GM12878 (cell line): ENCODE measurements at regions not wholly inside any gene's neighbourhood (a gene's known extent, or its start where the extent isn't known, plus 50 kb on each side); places are given as distances from the start of the nearest gene placed in this dataset.

ENCODE experiments used
- ATAC-seq: fragments of 200-7000 bp; cut with Tn5 transposase; 3 replicates; pipeline ENCODE4 v1.9.1; 2020; ENCODE audit warnings: mild to moderate bottlenecking, moderate library complexity
- BruUV-seq: library from RNA; stranded (reverse); fragments of 400-500 nt; replicated peaks from 2 replicates; lab custom pipeline; 2021; lab: Mats Ljungman, UMichigan
- CTCF ChIA-PET: fragments of 300-600 bp; sonication (Branson Sonifier 250); formaldehyde crosslinking; extraction: SDS; loops from one replicate; lab custom pipeline; 2021; ENCODE audit warnings: inconsistent platforms; lab: Yijun Ruan, JAX
- POLR2A ChIA-PET: fragments of 350-600 bp; formaldehyde crosslinking; extraction: SDS; loops from one replicate; lab custom pipeline; 2021; ENCODE audit warnings: inconsistent platforms; lab: Charles Lee
- RAD21 ChIA-PET: fragments of 300-600 bp; sonication (Branson Sonifier 250); formaldehyde crosslinking; loops from one replicate; lab custom pipeline; 2023; ENCODE audit warnings: antibody characterized with exemption; ENCODE audit not compliant: unreplicated experiment; lab: Charles Lee
- SMC1A ChIA-PET: fragments of 300-600 bp; sonication (Branson Sonifier 250); formaldehyde crosslinking; loops from one replicate; lab custom pipeline; 2023; ENCODE audit not compliant: unreplicated experiment, uncharacterized antibody; lab: Charles Lee
- DNase-seq: peaks from one replicate; pipeline ENCODE4 v3.0.0-alpha.2; 2011; ENCODE audit warnings: low read depth, low spot score
- FAIRE-seq: peaks from 3 replicates; lab custom pipeline; 2011; peaks lifted over from hg19 to GRCh38; lab: Jason Lieb, UNC
- H2AFZ ChIP-seq: 2 replicates; pipeline ENCODE4 v1.6.0; 2011; ENCODE audit warnings: low read depth, low read length, control low read depth; ENCODE audit not compliant: control insufficient read depth
- H3K27ac ChIP-seq: 2 replicates; pipeline ENCODE4 v1.5.1; 2011; ENCODE audit warnings: control low read depth; ENCODE audit not compliant: control insufficient read depth, insufficient read depth
- H3K27me3 ChIP-seq, 2 experiments: replicated peaks in 1 of 2; 2 replicates each; pipeline versions ENCODE4 v1.6.0 to v1.6.1; 2011; ENCODE audit warnings: low read length in 1 of 2; ENCODE audit not compliant: control insufficient read depth in 2 of 2, insufficient read depth in 2 of 2
- H3K36me3 ChIP-seq, 2 experiments: 2 replicates each; pipeline ENCODE4 v1.5.1; 2011; ENCODE audit warnings: low read length in 1 of 2; ENCODE audit not compliant: control insufficient read depth in 2 of 2, insufficient read depth in 2 of 2
- H3K4me1 ChIP-seq: 2 replicates; pipeline ENCODE4 v1.6.1; 2011; ENCODE audit warnings: mild to moderate bottlenecking, low read length, moderate library complexity, mixed read lengths; ENCODE audit not compliant: control insufficient read depth, insufficient read depth
- H3K4me2 ChIP-seq: 2 replicates; pipeline ENCODE4 v1.6.0; 2011; ENCODE audit warnings: control low read depth; ENCODE audit not compliant: control insufficient read depth, insufficient read depth
- H3K4me3 ChIP-seq: fragments of 200-600 bp; sonication (generic); 2 replicates; pipeline ENCODE4 v1.5.1; 2016
- H3K79me2 ChIP-seq: 2 replicates; pipeline ENCODE4 v1.6.0; 2011; ENCODE audit warnings: low read length; ENCODE audit not compliant: control insufficient read depth, insufficient read depth
- H3K9ac ChIP-seq: 2 replicates; pipeline ENCODE4 v1.8.0; 2011; ENCODE audit warnings: low read length, control low read depth, mixed read lengths; ENCODE audit not compliant: control insufficient read depth, insufficient read depth
- H3K9me3 ChIP-seq: replicated peaks from 3 replicates; pipeline ENCODE4 v1.5.1; 2011; ENCODE audit warnings: mild to moderate bottlenecking, low read length; ENCODE audit not compliant: control insufficient read depth, insufficient read depth
- H4K20me1 ChIP-seq: 2 replicates; pipeline ENCODE4 v1.6.0; 2011; ENCODE audit not compliant: control insufficient read depth, insufficient read depth
- DPF2 ChIP-seq: fragments of 450-650 bp; IDR thresholded peaks from 2 replicates; pipeline ENCODE4 v1.6.1; 2017; ENCODE audit warnings: mild to moderate bottlenecking
- GATAD2B ChIP-seq: fragments of 450-650 bp; conservative IDR thresholded peaks from 2 replicates; pipeline ENCODE4 v1.6.1; 2017; ENCODE audit warnings: low read depth, mild to moderate bottlenecking, moderate library complexity
- NKRF ChIP-seq: fragments of 450-650 bp; conservative IDR thresholded peaks from 2 replicates; pipeline ENCODE4 v1.6.1; 2017; ENCODE audit warnings: mild to moderate bottlenecking, moderate library complexity
- NR2C2 ChIP-seq: IDR thresholded peaks from 2 replicates; pipeline ENCODE4 v1.6.1; 2011; ENCODE audit warnings: borderline replicate concordance, low read depth; ENCODE audit not compliant: control insufficient read depth, insufficient read length
- PAX5 ChIP-seq: IDR thresholded peaks from 2 replicates; pipeline ENCODE4 v1.6.1; 2011; ENCODE audit warnings: low read depth, low read length, borderline replicate concordance
- POU2F2 ChIP-seq: IDR thresholded peaks from 3 replicates; pipeline ENCODE4 v1.6.1; 2011; ENCODE audit warnings: low read depth, mild to moderate bottlenecking, low read length, borderline replicate concordance
- SKIL ChIP-seq: fragments of 450-650 bp; IDR thresholded peaks from 2 replicates; pipeline ENCODE4 v1.6.1; 2017; ENCODE audit warnings: mild to moderate bottlenecking, low read depth, inconsistent platforms; ENCODE audit not compliant: poor library complexity, severe bottlenecking
- SMAD1 ChIP-seq: fragments of 450-650 bp; IDR thresholded peaks from 2 replicates; pipeline ENCODE4 v1.6.1; 2018; ENCODE audit warnings: mild to moderate bottlenecking, low read depth; ENCODE audit not compliant: partially characterized antibody
- SMAD5 ChIP-seq: IDR thresholded peaks from 2 replicates; pipeline ENCODE4 v1.6.1; 2016; ENCODE audit warnings: antibody characterized with exemption, low read depth
- SP1 ChIP-seq: IDR thresholded peaks from one replicate; pipeline ENCODE4 v1.6.1; 2011; ENCODE audit warnings: low read depth, low read length
- TAF1 ChIP-seq: IDR thresholded peaks from 2 replicates; pipeline ENCODE4 v1.6.1; 2011; ENCODE audit warnings: mild to moderate bottlenecking, low read depth, low read length, borderline replicate concordance
- ZNF622 ChIP-seq: fragments of 450-650 bp; IDR thresholded peaks from 2 replicates; pipeline ENCODE4 v1.6.1; 2017; ENCODE audit warnings: mild to moderate bottlenecking, inconsistent platforms
- WGBS: methylation state at CpG from one replicate; pipeline ENCODE4 v1.1.6; 2016; ENCODE audit warnings: low lambda C conversion rate; ENCODE audit not compliant: insufficient replicate concordance, insufficient coverage; ENCODE audit errors: missing lambda C conversion rate; 5-methylcytosine and 5-hydroxymethylcytosine counted together
- in situ Hi-C: fragments of 300-500 bp; cut with MboI; formaldehyde crosslinking; loops from 9 replicates; pipeline ENCODE4 v1.14.3; 2018; ENCODE audit warnings: mixed read lengths
- intact Hi-C: fragments of 100-400 bp; cut with micrococcal nuclease; formaldehyde crosslinking; loops from one replicate; pipeline ENCODE4 v1.14.2; 2022; ENCODE audit not compliant: unreplicated experiment
- TF ChIP-seq, protein P1 (sequence below): fragments of 450-650 bp; IDR thresholded peaks from 2 replicates; pipeline ENCODE4 v1.6.1; 2017; ENCODE audit warnings: low read depth, mild to moderate bottlenecking, moderate library complexity

DNA sequence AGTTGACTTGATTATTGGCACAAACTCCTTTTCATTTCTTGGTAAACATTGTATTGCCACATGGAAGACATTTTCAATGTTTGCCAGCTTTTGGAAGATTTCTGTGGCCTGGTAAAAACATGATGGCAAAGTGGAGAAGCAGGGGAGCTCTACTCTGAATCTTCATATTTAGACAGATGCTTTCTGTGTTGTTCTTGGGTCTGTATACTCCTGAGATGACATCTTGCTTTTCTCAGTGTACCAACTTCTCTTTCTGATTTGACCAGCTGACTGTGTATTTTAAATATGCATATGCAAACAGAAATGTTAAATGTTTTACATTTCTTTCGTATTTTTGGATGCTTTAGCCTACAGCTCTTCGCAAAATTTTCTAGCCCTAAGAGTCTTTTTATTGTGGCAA, 366.2 kb upstream of the MON1B start:
- intact Hi-C loops, result no loop called here
- no peak overlapping the region for H3K4me3 ChIP-seq
- WGBS, result 0% methylated on average over 2 of the region's 2 CpGs
- no peak for TF ChIP-seq SP1
- TF ChIP-seq, protein P1, sequence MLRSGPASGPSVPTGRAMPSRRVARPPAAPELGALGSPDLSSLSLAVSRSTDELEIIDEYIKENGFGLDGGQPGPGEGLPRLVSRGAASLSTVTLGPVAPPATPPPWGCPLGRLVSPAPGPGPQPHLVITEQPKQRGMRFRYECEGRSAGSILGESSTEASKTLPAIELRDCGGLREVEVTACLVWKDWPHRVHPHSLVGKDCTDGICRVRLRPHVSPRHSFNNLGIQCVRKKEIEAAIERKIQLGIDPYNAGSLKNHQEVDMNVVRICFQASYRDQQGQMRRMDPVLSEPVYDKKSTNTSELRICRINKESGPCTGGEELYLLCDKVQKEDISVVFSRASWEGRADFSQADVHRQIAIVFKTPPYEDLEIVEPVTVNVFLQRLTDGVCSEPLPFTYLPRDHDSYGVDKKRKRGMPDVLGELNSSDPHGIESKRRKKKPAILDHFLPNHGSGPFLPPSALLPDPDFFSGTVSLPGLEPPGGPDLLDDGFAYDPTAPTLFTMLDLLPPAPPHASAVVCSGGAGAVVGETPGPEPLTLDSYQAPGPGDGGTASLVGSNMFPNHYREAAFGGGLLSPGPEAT, result no peak
- TF ChIP-seq SKIL, result no peak
- DNase-seq (no peak), FAIRE-seq (no peak), ATAC-seq (no peak)
- ChIA-PET RAD21 (interaction anchor here (0.5 kb wide), 1 partner anchor 477 kb away, joined by 3 read pairs; no protein-coding TSS in a partner anchor), POLR2A (no interaction called here), CTCF (interaction anchor here (0.8 kb wide), 1 partner anchor 17 kb away, joined by 3 read pairs; no protein-coding TSS in a partner anchor), SMC1A (interaction anchor here (0.7 kb wide), 1 partner anchor 8 kb away, joined by 3 read pairs; no protein-coding TSS in a partner anchor)
- BruUV-seq, result no TSS peak
- no peaks in the 10 kb centered on the region for H3K36me3 ChIP-seq
- no peaks in the 10 kb centered on the region for H3K27me3 ChIP-seq
- H3K27ac ChIP-seq, result no peak overlapping the region
- in situ Hi-C loops, result no loop called here
- H4K20me1 ChIP-seq, result no peaks in the 10 kb centered on the region
- no peaks in the 10 kb centered on the region for H3K79me2 ChIP-seq
- H3K4me1 ChIP-seq, result no peaks in the 10 kb centered on the region
- no peak overlapping the region for H3K4me2 ChIP-seq
- H2AFZ ChIP-seq, result no peak overlapping the region
- H3K9ac ChIP-seq, result no peak overlapping the region
- no peaks in the 10 kb centered on the region for H3K9me3 ChIP-seq

GRCh38 chr16:76835339-76835738, 355.7 kb upstream of the MON1B start:
- Histone ChIP-seq H3K4me3 (no peak overlapping the region), H3K27me3 (no peaks in the 10 kb centered on the region), H2AFZ (no peak overlapping the region), H3K79me2 (no peaks in the 10 kb centered on the region), H3K4me2 (no peak overlapping the region), H3K27ac (no peak overlapping the region), H3K9me3 (no peaks in the 10 kb centered on the region), H3K36me3 (no peaks in the 10 kb centered on the region), H3K4me1 (no peaks in the 10 kb centered on the region)
- ChIA-PET CTCF (no interaction called here), RAD21 (no interaction called here), SMC1A (no interaction called here)
- BruUV-seq, result no TSS peak
- DNase-seq, result no peak
- ATAC-seq, result no peak
- WGBS, result 0% methylated on average over 4 of the region's 4 CpGs
- TF ChIP-seq PAX5 (no peak), NR2C2 (no peak), ZNF622 (no peak), NKRF (no peak), GATAD2B (no peak), SMAD1 (no peak), DPF2 (no peak), SMAD5 (no peak), TAF1 (no peak), POU2F2 (no peak)
- TF ChIP-seq, all 136 proteins: peak for 0
- intact Hi-C loops (no loop called here), in situ Hi-C loops (no loop called here)
- H4K20me1 ChIP-seq, result no peaks in the 10 kb centered on the region
- H3K9ac ChIP-seq, result no peak overlapping the region
- no peak for FAIRE-seq
- POLR2A ChIA-PET, result no interaction called here
